K562 (cell line): ENCODE measurements at regions not wholly inside any gene's neighbourhood (a gene's known extent, or its start where the extent isn't known, plus 50 kb on each side); places are given as distances from the start of the nearest gene placed in this dataset.

Experiments
- ATAC-seq: fragments of 200-7000 bp; cut with Tn5 transposase; 3 replicates; pipeline ENCODE4 v1.9.1; 2020; ENCODE audit warnings: moderate library complexity
- BruUV-seq: library from RNA; stranded (reverse); fragments of 400-500 nt; replicated peaks from 2 replicates; lab custom pipeline; 2021; lab: Mats Ljungman, UMichigan
- CTCF ChIA-PET: fragments of 300-600 bp; formaldehyde crosslinking; extraction: SDS; loops from one replicate; lab custom pipeline; 2021; ENCODE audit warnings: low intra/inter-chr PET ratio; lab: Yijun Ruan, JAX
- POLR2A ChIA-PET: fragments of 300-600, 350-650 bp; sonication (Branson Sonifier 250); formaldehyde crosslinking; extraction: SDS; loops from one replicate; lab custom pipeline; 2021; ENCODE audit warnings: antibody characterized with exemption, inconsistent platforms; lab: Yijun Ruan, JAX
- DNase-seq, 4 experiments: peaks; one replicate each; pipeline versions ENCODE4 v3.0.0 to v3.0.0-alpha.2; 2011 to 2018; ENCODE audit warnings: low spot score in 3 of 4, mixed read lengths in 3 of 4; ENCODE audit errors: extremely low read depth in 1 of 4
- FAIRE-seq: peaks from 2 replicates; lab custom pipeline; 2011; peaks lifted over from hg19 to GRCh38; lab: Jason Lieb, UNC
- H2AFZ ChIP-seq: 2 replicates; pipeline ENCODE4 v1.6.0; 2011; ENCODE audit warnings: low read depth, low read length, control low read depth, inconsistent platforms
- H3K27ac ChIP-seq: fragments of 200-600 bp; 3 replicates; pipeline ENCODE4 v1.8.0; 2011; ENCODE audit warnings: low read depth, mild to moderate bottlenecking, control low read depth, inconsistent platforms, low read length, moderate library complexity, mixed read lengths; ENCODE audit errors: extremely low read depth
- H3K27me3 ChIP-seq, 2 experiments: fragments of 300-600 bp in 1 of 2; 2 replicates in 1 of 2; 3 replicates in 1 of 2; pipeline versions ENCODE4 v1.6.0 to v1.8.0; 2011; ENCODE audit warnings: inconsistent platforms in 2 of 2, low read length in 2 of 2, mild to moderate bottlenecking in 1 of 2, mixed read lengths in 1 of 2, moderate library complexity in 1 of 2; ENCODE audit not compliant: control insufficient read depth in 2 of 2, insufficient read depth in 2 of 2
- H3K36me3 ChIP-seq: fragments of 300-600 bp; 3 replicates; pipeline ENCODE4 v1.8.0; 2011; ENCODE audit warnings: mild to moderate bottlenecking, low read length, inconsistent platforms; ENCODE audit not compliant: control insufficient read depth, insufficient read depth
- H3K4me1 ChIP-seq, 2 experiments: fragments of 200-600 bp in 1 of 2; replicated peaks in 1 of 2; 2 replicates in 1 of 2; 3 replicates in 1 of 2; pipeline versions ENCODE4 v1.5.1 to v1.8.0; 2011; ENCODE audit warnings: inconsistent platforms in 2 of 2, low read length in 2 of 2, mild to moderate bottlenecking in 1 of 2, mixed read lengths in 1 of 2, moderate library complexity in 1 of 2; ENCODE audit not compliant: control insufficient read depth in 2 of 2, insufficient read depth in 2 of 2
- H3K4me2 ChIP-seq: 2 replicates; pipeline ENCODE4 v1.6.1; 2011; ENCODE audit warnings: low read length, control low read depth, inconsistent platforms, mixed read lengths; ENCODE audit not compliant: insufficient read depth
- H3K4me3 ChIP-seq: fragments of 200-600 bp; sonication (generic), shearing (Covaris generic); 2 replicates; pipeline ENCODE4 v1.5.1; 2016; ENCODE audit warnings: control low read depth, inconsistent platforms
- H3K79me2 ChIP-seq: fragments of 200-600 bp; 3 replicates; pipeline ENCODE4 v1.8.0; 2011; ENCODE audit warnings: low read length, inconsistent platforms; ENCODE audit not compliant: control insufficient read depth, insufficient read depth
- H3K9ac ChIP-seq, 2 experiments: 2 replicates each; pipeline versions ENCODE4 v1.6.0 to v1.6.1; 2011; ENCODE audit warnings: low read depth in 2 of 2, low read length in 2 of 2, control low read depth in 1 of 2, inconsistent platforms in 1 of 2, mild to moderate bottlenecking in 1 of 2, mixed read lengths in 1 of 2; ENCODE audit not compliant: insufficient read depth in 1 of 2
- H3K9me1 ChIP-seq: one replicate; pipeline ENCODE4 v1.6.0; 2011; ENCODE audit warnings: inconsistent platforms, mild to moderate bottlenecking, low read length, moderate library complexity; ENCODE audit not compliant: control insufficient read depth, insufficient read depth
- H3K9me3 ChIP-seq: replicated peaks from 2 replicates; pipeline ENCODE4 v1.5.1; 2011; ENCODE audit warnings: low read depth, low read length, inconsistent platforms; ENCODE audit not compliant: control insufficient read depth, insufficient read depth
- H4K20me1 ChIP-seq: replicated peaks from 2 replicates; pipeline ENCODE4 v1.6.1; 2011; ENCODE audit warnings: low read length, inconsistent platforms, mixed read lengths; ENCODE audit not compliant: control insufficient read depth, insufficient read depth
- ARID2 ChIP-seq: fragments of 450-650 bp; IDR thresholded peaks from 2 replicates; pipeline ENCODE4 v1.6.1; 2017; ENCODE audit warnings: antibody characterized with exemption, mild to moderate bottlenecking
- BCOR ChIP-seq: fragments of 450-650 bp; IDR thresholded peaks from 2 replicates; pipeline ENCODE4 v1.6.1; 2016
- BHLHE40 ChIP-seq: IDR thresholded peaks from 2 replicates; pipeline ENCODE4 v1.6.1; 2011; ENCODE audit warnings: low read length, improper control_type of control experiment
- BRCA1 ChIP-seq, 2 experiments: fragments of 450-650 bp in 1 of 2; sonication (generic) in 1 of 2; formaldehyde crosslinking in 1 of 2; IDR thresholded peaks; 2 replicates each; pipeline versions ENCODE4 v1.5.0 to v1.6.1; 2017 to 2020; ENCODE audit warnings: mild to moderate bottlenecking in 1 of 2, missing genetic modification reagents in 1 of 2
- CBFA2T2 ChIP-seq: fragments of 450-650 bp; conservative IDR thresholded peaks from 2 replicates; pipeline ENCODE4 v1.6.1; 2017; ENCODE audit warnings: mild to moderate bottlenecking
- DMBX1 ChIP-seq: fragments of 250-450 bp; sonication (Bioruptor Pico); IDR thresholded peaks from 2 replicates; pipeline ENCODE4 v1.8.0; 2022; ENCODE audit warnings: inconsistent platforms, mild to moderate bottlenecking, moderate library complexity, borderline replicate concordance
- HINFP ChIP-seq: fragments of 450-650 bp; conservative IDR thresholded peaks from 2 replicates; pipeline ENCODE4 v1.6.1; 2016; ENCODE audit warnings: missing genetic modification characterization, low read depth, mild to moderate bottlenecking, control low read depth, missing compliant biosample characterization
- IRF9 ChIP-seq: fragments of 450-650 bp; IDR thresholded peaks from 2 replicates; pipeline ENCODE4 v1.6.1; 2016; ENCODE audit warnings: missing biosample characterization, missing genetic modification characterization
- JUN ChIP-seq, 2 experiments: sonication (generic) in 1 of 2; formaldehyde crosslinking in 1 of 2; IDR thresholded peaks; 2 replicates each; pipeline versions ENCODE4 v1.6.1 to v1.8.0; 2012 to 2022; ENCODE audit warnings: borderline replicate concordance in 2 of 2, mild to moderate bottlenecking in 2 of 2, improper control_type of control experiment in 1 of 2, low read depth in 1 of 2, low read length in 1 of 2, missing genetic modification reagents in 1 of 2
- KDM2B ChIP-seq: fragments of 250-450 bp; sonication (Bioruptor Pico); IDR thresholded peaks from 2 replicates; pipeline ENCODE4 v1.8.0; 2021; ENCODE audit warnings: mild to moderate bottlenecking, moderate library complexity
- KDM4B ChIP-seq, 2 experiments: fragments of 450-650 bp in 1 of 2; sonication (generic) in 1 of 2; IDR thresholded peaks; 2 replicates each; pipeline ENCODE4 v1.6.1; 2016 to 2017; ENCODE audit warnings: borderline replicate concordance in 2 of 2, antibody characterized with exemption in 1 of 2, low read depth in 1 of 2, mild to moderate bottlenecking in 1 of 2
- ZNF511 ChIP-seq: sonication (generic); formaldehyde crosslinking; IDR thresholded peaks from 2 replicates; pipeline ENCODE4 v1.8.0; 2022; ENCODE audit warnings: mild to moderate bottlenecking, missing genetic modification reagents
- ZNF584 ChIP-seq: fragments of 200-800 bp; sonication (Bioruptor generic); IDR thresholded peaks from 2 replicates; pipeline ENCODE4 v1.6.1; 2016; ENCODE audit warnings: low read depth, mild to moderate bottlenecking, missing genetic modification characterization, missing compliant biosample characterization
- WGBS: fragments of 100-300 bp; shearing (Covaris generic); methylation state at CpG from one replicate; pipeline ENCODE4 v1.1.6; 2016; ENCODE audit warnings: low coverage, mixed read lengths; ENCODE audit not compliant: insufficient coverage; ENCODE audit errors: missing lambda C conversion rate; 5-methylcytosine and 5-hydroxymethylcytosine counted together
- in situ Hi-C: fragments of 300-500 bp; cut with MboI; formaldehyde crosslinking; loops from 4 replicates; pipeline ENCODE4 v1.15.0; 2018; ENCODE audit warnings: inconsistent platforms, mixed read lengths
- intact Hi-C: fragments of 100-400 bp; cut with micrococcal nuclease; formaldehyde crosslinking; loops from 2 replicates; pipeline ENCODE4 v1.14.2; 2022

- H3K36me3 ChIP-seq = no peaks in the 10 kb centered on the region
- intact Hi-C loops (no loop called here), in situ Hi-C loops (no loop called here)
- BruUV-seq = no TSS peak
- no peaks in the 10 kb centered on the region for H3K4me1 ChIP-seq
- no peaks in the 10 kb centered on the region for H3K79me2 ChIP-seq
- no peaks in the 10 kb centered on the region for H4K20me1 ChIP-seq
- TF ChIP-seq BHLHE40 (no peak), KDM4B (IDR thresholded peaks at IDR 0.05; ENCODE audit: borderline replicate concordance in 2 of 2, low read depth in 1 of 2) (no peak), KDM2B (no peak), BCOR (no peak), ZNF511 (CRISPR knock-in tag) (no peak), BRCA1 (IDR thresholded peaks at IDR 0.05) (no peak), BRCA1 (CRISPR knock-in tag; IDR thresholded peaks at IDR 0.05) (no peak)
- ATAC-seq (no peak), FAIRE-seq (no peak), DNase-seq (no peak)
- H2AFZ ChIP-seq = no peak overlapping the region
- H3K4me3 ChIP-seq = no peak overlapping the region
- H3K9me1 ChIP-seq = no peaks in the 10 kb centered on the region
- POLR2A ChIA-PET = no interaction called here
- H3K4me2 ChIP-seq = no peak overlapping the region
- H3K27ac ChIP-seq = no peak overlapping the region
- no peak overlapping the region for H3K9ac ChIP-seq
- H3K9me3 ChIP-seq = no peaks in the 10 kb centered on the region
- no peaks in the 10 kb centered on the region for H3K27me3 ChIP-seq
- CTCF ChIA-PET = no interaction called here
These were observed 64.8 kb downstream of the PCDH18 start for GRCh38 chr4:137467537-137467936.

GRCh38 chr4:137463377-137464003, 68.8 kb downstream of the PCDH18 start:
- in situ Hi-C loops = no loop called here
- BruUV-seq = no TSS peak
- ChIA-PET POLR2A (no interaction called here), CTCF (no interaction called here)
- FAIRE-seq = no peak
- Histone ChIP-seq H3K27ac (no peak overlapping the region), H3K4me1 (no peaks in the 10 kb centered on the region), H3K36me3 (no peaks in the 10 kb centered on the region), H3K27me3 (no peaks in the 10 kb centered on the region), H3K79me2 (no peaks in the 10 kb centered on the region), H3K4me3 (no peak overlapping the region), H3K9ac (no peak overlapping the region), H3K4me2 (no peak overlapping the region), H4K20me1 (no peaks in the 10 kb centered on the region), H2AFZ (no peak overlapping the region), H3K9me1 (no peaks in the 10 kb centered on the region), H3K9me3 (no peaks in the 10 kb centered on the region)
- WGBS = 11% methylated on average over 1 of the region's 1 CpG
- no peak for DNase-seq
- ATAC-seq = no peak
- intact Hi-C loops = no loop called here
- TF ChIP-seq IRF9 = peak; percentile 77
- TF ChIP-seq ZNF584 (CRISPR knock-in tag) = no peak
- TF ChIP-seq ARID2 = no peak
- TF ChIP-seq JUN (IDR thresholded peaks at IDR 0.05; ENCODE audit: borderline replicate concordance, low read depth, low read length) = no peak
- no peak for TF ChIP-seq JUN (CRISPR knock-in tag; IDR thresholded peaks at IDR 0.05; ENCODE audit: borderline replicate concordance)
- peak; percentile 84 for TF ChIP-seq HINFP (tag)
- 0 out of 2 replicates have a peak, but pooled peaks have one; percentile 13 for TF ChIP-seq CBFA2T2
- TF ChIP-seq DMBX1 = peak; percentile 98
